ENCODE measurements at regions not wholly inside any gene's neighbourhood (a gene's known extent, or its start where the extent isn't known, plus 50 kb on each side); places are given as distances from the start of the nearest gene placed in this dataset.
"Not testable (repeated sequence)": the region's sequence is repeated elsewhere in the genome, so short reads cannot be mapped to it uniquely, and the experiment has no call there.

DNA sequence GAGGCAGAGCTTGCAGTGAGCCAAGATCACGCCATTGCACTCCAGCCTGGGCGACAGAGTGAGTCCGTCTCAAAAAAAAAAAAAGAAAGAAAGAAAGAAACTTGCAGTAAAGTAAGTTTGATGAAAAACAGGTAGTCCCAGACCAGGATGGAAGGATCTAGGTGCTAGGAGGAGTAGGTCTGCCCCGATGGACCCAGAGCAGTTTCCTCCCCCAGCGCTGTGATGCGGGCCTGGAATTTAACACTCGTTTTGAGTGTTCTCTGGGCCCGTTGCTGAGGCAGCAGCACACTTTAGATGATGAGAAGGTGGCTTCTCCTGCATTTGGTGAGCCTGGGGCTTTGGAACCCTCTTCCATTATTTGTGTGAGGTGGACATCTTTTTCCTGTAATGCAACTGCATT lies 80.2 kb downstream of the LIMS4 start:
- TF ChIP-seq, protein P1, sequence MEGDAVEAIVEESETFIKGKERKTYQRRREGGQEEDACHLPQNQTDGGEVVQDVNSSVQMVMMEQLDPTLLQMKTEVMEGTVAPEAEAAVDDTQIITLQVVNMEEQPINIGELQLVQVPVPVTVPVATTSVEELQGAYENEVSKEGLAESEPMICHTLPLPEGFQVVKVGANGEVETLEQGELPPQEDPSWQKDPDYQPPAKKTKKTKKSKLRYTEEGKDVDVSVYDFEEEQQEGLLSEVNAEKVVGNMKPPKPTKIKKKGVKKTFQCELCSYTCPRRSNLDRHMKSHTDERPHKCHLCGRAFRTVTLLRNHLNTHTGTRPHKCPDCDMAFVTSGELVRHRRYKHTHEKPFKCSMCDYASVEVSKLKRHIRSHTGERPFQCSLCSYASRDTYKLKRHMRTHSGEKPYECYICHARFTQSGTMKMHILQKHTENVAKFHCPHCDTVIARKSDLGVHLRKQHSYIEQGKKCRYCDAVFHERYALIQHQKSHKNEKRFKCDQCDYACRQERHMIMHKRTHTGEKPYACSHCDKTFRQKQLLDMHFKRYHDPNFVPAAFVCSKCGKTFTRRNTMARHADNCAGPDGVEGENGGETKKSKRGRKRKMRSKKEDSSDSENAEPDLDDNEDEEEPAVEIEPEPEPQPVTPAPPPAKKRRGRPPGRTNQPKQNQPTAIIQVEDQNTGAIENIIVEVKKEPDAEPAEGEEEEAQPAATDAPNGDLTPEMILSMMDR (conservative IDR thresholded peaks at IDR 0.05 in 1 of 2, IDR thresholded peaks at IDR 0.05 in 1 of 2; ENCODE audit: low read depth in 1 of 2, low read length in 2 of 2) = not testable (repeated sequence)
- not testable (repeated sequence) for TF ChIP-seq EZH2 (IDR thresholded peaks at IDR 0.05; ENCODE audit: low read length, missing control alignments)
